ENCODE measurements at regions not wholly inside any gene's neighbourhood (a gene's known extent, or its start where the extent isn't known, plus 50 kb on each side); places are given as distances from the start of the nearest gene placed in this dataset.
"Not testable (repeated sequence)": the region's sequence is repeated elsewhere in the genome, so short reads cannot be mapped to it uniquely, and the experiment has no call there.

GRCh38 chr2:87512864-87513530 lies 234.9 kb upstream of the PLGLB2 start:
- not testable (repeated sequence) for TF ChIP-seq JUN (IDR thresholded peaks at IDR 0.05; ENCODE audit: borderline replicate concordance, insufficient read depth, insufficient read length, low read depth); CTCF (IDR thresholded peaks at IDR 0.05; ENCODE audit: extremely low read depth in 1 of 2, insufficient read depth in 1 of 2, low read depth in 1 of 2, low read length in 2 of 2); POLR2AphosphoS5 (IDR thresholded peaks at IDR 0.05; ENCODE audit: insufficient read depth, low read depth, low read length); GATA2 (IDR thresholded peaks at IDR 0.05; ENCODE audit: insufficient read depth, insufficient read length, low read depth, low read length); POLR2A (IDR thresholded peaks at IDR 0.05; ENCODE audit: low read depth, low read length); EZH2 (IDR thresholded peaks at IDR 0.05; ENCODE audit: borderline replicate concordance, low read depth, low read length, severe bottlenecking); MAX (IDR thresholded peaks at IDR 0.05; ENCODE audit: insufficient read depth, insufficient read length)
